Thyroid gland (tissue), 4 donors: ENCODE measurements at regions not wholly inside any gene's neighbourhood (a gene's known extent, or its start where the extent isn't known, plus 50 kb on each side); places are given as distances from the start of the nearest gene placed in this dataset.

Source experiments
- DNase-seq, 2 donors: peaks; one replicate each; pipeline ENCODE4 v3.0.0-alpha.2; 2019
- H3K27ac ChIP-seq, 3 donors: fragments of 200-600 bp; sonication (generic); 1 replicate in 2 of 3; 2 replicates in 1 of 3; pipeline ENCODE4 v1.5.1; 2016 to 2019; ENCODE audit warnings: mild to moderate bottlenecking in 1 of 3, moderate library complexity in 1 of 3
- H3K27me3 ChIP-seq: fragments of 200-600 bp; sonication (generic); one replicate; pipeline ENCODE4 v1.5.1; 2019
- H3K36me3 ChIP-seq, 2 donors: fragments of 200-600 bp; sonication (generic); one replicate each; pipeline ENCODE4 v1.5.1; 2016 to 2019
- H3K4me1 ChIP-seq, 2 donors: fragments of 200-600 bp; sonication (generic); one replicate each; pipeline ENCODE4 v1.5.1; 2017 to 2019
- H3K4me3 ChIP-seq, 3 donors: fragments of 200-600 bp; sonication (generic); replicated peaks in 1 of 3; 1 replicate in 2 of 3; 2 replicates in 1 of 3; pipeline ENCODE4 v1.5.1; 2016; ENCODE audit warnings: mild to moderate bottlenecking in 1 of 3
- H3K9me3 ChIP-seq: fragments of 200-600 bp; sonication (generic); one replicate; pipeline ENCODE4 v1.5.1; 2017
- POLR2A ChIP-seq, 2 donors: fragments of 450-650 bp; IDR thresholded peaks; one replicate each; pipeline ENCODE4 v1.6.1; 2017; ENCODE audit warnings: antibody characterized with exemption in 2 of 2, mild to moderate bottlenecking in 2 of 2, moderate library complexity in 1 of 2
- WGBS, 2 donors: methylation state at CpG; one replicate each; pipeline ENCODE4 v1.1.5; 2017; 5-methylcytosine and 5-hydroxymethylcytosine counted together
- intact Hi-C: fragments of 100-400 bp; cut with DNase I; formaldehyde crosslinking; loops from one replicate; pipeline ENCODE4 v1.15.1; 2023
- TF ChIP-seq, protein P1 (sequence below), 6 experiments: fragments of 200-600 bp in 3 of 6; fragments of 450-650 bp in 3 of 6; sonication (generic) in 3 of 6; IDR thresholded peaks; one replicate each; pipeline ENCODE4 v1.5.1; 2016 to 2019; ENCODE audit warnings: antibody characterized with exemption in 6 of 6, mild to moderate bottlenecking in 2 of 6, inconsistent platforms in 1 of 6, moderate library complexity in 1 of 6

DNA sequence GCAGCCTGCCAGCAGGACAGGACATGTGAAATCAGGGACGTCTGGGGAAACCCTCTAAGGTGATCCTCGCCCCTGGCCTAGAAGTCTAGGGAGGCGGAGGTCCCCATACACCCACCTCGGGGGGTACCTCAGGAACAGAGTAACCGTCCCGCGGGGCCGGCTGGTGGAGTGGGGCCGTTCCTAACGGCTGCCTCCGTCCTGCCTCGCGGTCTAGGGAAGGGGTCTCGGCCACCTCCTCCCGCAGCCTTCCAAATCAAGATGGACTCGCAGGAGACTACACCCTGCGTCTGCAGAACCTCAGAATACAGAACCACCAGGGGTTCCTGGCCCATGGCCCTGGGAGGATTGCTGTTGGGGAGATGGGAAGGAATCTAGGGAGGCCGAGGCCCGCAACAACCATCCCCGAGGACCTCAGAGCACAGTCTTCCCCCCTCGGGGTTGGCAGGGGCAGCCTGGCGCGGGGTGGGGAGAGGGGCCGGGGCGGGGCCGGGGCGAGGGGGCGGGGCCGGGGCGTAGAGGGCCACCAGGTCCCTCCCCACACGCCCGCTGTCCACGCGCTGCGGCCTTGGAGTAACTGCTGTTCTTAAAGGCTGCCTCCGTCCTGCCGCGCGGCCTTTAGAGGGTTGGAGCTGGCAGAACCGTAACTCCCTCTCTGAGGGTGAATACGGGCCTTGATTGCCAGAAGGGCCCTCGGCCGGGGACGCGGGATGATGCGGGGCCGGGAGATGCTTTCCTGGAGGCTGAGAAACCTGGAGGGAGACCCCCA, 89.0 kb upstream of the MLN start:
- Histone ChIP-seq H3K27me3 (no peaks in the 10 kb centered on the region), H3K9me3 (no peaks in the 10 kb centered on the region), H3K4me3 (no peak overlapping the region), H3K36me3 (no peaks in the 10 kb centered on the region), H3K27ac (no peak overlapping the region), H3K4me1 (peaks cover 0 to 15% of the 10 kb centered on the region in 2 donors)
- intact Hi-C loops = no loop called here
- 93 to 94% methylated on average over 20 to 28 of the region's 47 CpGs for WGBS, 2 donors
- TF ChIP-seq, protein P1, sequence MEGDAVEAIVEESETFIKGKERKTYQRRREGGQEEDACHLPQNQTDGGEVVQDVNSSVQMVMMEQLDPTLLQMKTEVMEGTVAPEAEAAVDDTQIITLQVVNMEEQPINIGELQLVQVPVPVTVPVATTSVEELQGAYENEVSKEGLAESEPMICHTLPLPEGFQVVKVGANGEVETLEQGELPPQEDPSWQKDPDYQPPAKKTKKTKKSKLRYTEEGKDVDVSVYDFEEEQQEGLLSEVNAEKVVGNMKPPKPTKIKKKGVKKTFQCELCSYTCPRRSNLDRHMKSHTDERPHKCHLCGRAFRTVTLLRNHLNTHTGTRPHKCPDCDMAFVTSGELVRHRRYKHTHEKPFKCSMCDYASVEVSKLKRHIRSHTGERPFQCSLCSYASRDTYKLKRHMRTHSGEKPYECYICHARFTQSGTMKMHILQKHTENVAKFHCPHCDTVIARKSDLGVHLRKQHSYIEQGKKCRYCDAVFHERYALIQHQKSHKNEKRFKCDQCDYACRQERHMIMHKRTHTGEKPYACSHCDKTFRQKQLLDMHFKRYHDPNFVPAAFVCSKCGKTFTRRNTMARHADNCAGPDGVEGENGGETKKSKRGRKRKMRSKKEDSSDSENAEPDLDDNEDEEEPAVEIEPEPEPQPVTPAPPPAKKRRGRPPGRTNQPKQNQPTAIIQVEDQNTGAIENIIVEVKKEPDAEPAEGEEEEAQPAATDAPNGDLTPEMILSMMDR (IDR thresholded peaks at IDR 0.05) = no peak
- no peak for TF ChIP-seq POLR2A (IDR thresholded peaks at IDR 0.05)
- DNase-seq = no peak

DNA sequence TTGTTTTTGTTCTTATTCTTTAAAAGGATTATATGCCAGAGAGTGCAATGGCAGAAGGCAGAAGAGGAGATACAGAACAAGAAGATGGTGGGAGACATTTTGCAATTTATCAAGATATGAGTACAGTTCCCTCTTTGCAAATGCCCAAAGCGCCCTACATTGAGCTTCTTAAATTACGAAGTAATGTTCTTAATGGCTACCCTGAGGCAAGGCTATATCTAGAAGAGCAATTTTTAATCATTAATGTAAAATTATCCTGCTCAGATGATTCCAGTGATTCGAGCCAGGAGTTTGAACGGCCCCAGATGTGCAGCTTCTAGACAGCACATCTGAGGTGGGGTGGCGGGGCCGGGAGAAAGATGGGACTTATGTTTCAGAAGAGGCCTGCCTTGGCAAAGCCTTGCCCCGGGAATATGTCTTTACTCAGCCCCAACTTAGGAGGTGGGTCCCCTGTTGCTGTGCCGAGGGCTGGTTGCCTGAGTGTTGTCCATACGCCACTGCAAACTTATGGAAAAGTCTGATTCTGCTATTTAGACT, 84.9 kb upstream of the MLN start:
- intact Hi-C loops = no loop called here
- DNase-seq = no peak

DNA sequence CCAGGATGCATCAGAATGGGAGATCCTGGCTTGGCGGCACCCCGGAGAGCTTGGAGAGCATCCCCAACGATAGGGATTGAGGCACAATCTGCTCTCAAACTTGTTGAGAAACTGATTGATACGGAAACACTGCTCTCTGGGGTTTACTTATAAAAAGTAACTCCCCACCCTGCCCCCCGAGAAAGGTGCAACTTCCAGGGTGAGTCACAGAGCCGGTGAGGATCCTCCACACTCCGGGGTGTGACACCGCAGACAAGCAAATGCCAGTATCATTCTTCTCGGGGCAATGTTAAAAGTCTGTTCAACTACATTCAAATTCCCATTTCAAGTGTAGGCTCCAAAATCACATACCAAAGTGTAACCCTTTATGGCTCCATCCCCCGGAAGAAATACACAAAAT, 84.4 kb upstream of the MLN start:
- Histone ChIP-seq H3K4me3 (no peak overlapping the region), H3K36me3 (no peaks in the 10 kb centered on the region), H3K27me3 (no peaks in the 10 kb centered on the region), H3K27ac (no peak overlapping the region), H3K9me3 (no peaks in the 10 kb centered on the region), H3K4me1 (no peaks in the 10 kb centered on the region)
- intact Hi-C loops = no loop called here
- DNase-seq = no peak
- 78 to 79% methylated on average over 10 of the region's 10 CpGs for WGBS, 2 donors
- TF ChIP-seq, protein P1 (IDR thresholded peaks at IDR 0.05) = no peak
- no peak for TF ChIP-seq POLR2A (IDR thresholded peaks at IDR 0.05)

More for the DNA sequence above, 84.9 kb upstream of the MLN start:
- Histone ChIP-seq H3K27ac (no peak overlapping the region), H3K36me3 (no peaks in the 10 kb centered on the region), H3K4me3 (no peak overlapping the region), H3K27me3 (no peaks in the 10 kb centered on the region), H3K4me1 (no peaks in the 10 kb centered on the region), H3K9me3 (no peaks in the 10 kb centered on the region)
- WGBS, 2 donors = 76 to 83% methylated on average over 9 of the region's 9 CpGs
- TF ChIP-seq, protein P1 (IDR thresholded peaks at IDR 0.05) = no peak
- no peak for TF ChIP-seq POLR2A (IDR thresholded peaks at IDR 0.05)

DNA sequence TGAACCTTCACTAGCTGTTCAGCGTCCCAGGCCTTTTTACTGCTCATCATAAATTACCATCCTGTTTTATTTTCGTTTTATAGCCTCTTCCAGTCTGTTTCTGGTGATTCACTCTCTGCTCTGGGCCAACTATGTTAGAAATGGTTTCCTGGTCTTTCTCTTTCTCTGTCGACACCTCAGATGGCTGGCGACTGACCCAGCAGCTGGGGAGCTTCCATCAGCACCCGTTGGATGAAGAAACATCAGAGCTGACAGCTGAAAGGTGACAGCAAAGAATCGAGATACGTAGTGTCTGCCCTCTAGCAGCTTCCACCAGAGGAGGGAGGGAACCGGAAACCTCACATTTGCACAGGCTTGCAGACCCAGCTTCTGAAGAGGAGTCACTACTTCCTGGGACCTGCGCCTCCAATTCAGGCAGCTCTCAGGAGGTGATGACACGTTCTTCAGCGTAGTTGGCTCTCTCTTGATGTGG, 82.9 kb upstream of the MLN start:
- WGBS, 2 donors = 72 to 80% methylated on average over 11 of the region's 11 CpGs
- Histone ChIP-seq H3K4me1 (no peaks in the 10 kb centered on the region), H3K27me3 (no peaks in the 10 kb centered on the region), H3K27ac (no peak overlapping the region), H3K9me3 (no peaks in the 10 kb centered on the region), H3K36me3 (no peaks in the 10 kb centered on the region), H3K4me3 (no peak overlapping the region)
- TF ChIP-seq, protein P1 (IDR thresholded peaks at IDR 0.05) = no peak
- TF ChIP-seq POLR2A (IDR thresholded peaks at IDR 0.05) = no peak
- DNase-seq = no peak
- intact Hi-C loops = no loop called here
